Choroid plexus epithelial cell (primary cell): ENCODE measurements at regions not wholly inside any gene's neighbourhood (a gene's known extent, or its start where the extent isn't known, plus 50 kb on each side); places are given as distances from the start of the nearest gene placed in this dataset.
"Not testable (repeated sequence)": the region's sequence is repeated elsewhere in the genome, so short reads cannot be mapped to it uniquely, and the experiment has no call there.

Experiments used
- DNase-seq: peaks from one replicate; pipeline ENCODE4 v3.0.0-alpha.2; 2010; ENCODE audit warnings: low read depth
- H3K4me3 ChIP-seq: 2 replicates; pipeline ENCODE4 v1.5.1; 2011; ENCODE audit warnings: low read depth, mild to moderate bottlenecking, control low read depth, low read length, moderate library complexity
- TF ChIP-seq, protein P1 (sequence below): conservative IDR thresholded peaks from 2 replicates; pipeline ENCODE4 v1.5.1; 2011; ENCODE audit warnings: low read depth, mild to moderate bottlenecking, control low read depth, inconsistent platforms, low read length, moderate library complexity

DNA sequence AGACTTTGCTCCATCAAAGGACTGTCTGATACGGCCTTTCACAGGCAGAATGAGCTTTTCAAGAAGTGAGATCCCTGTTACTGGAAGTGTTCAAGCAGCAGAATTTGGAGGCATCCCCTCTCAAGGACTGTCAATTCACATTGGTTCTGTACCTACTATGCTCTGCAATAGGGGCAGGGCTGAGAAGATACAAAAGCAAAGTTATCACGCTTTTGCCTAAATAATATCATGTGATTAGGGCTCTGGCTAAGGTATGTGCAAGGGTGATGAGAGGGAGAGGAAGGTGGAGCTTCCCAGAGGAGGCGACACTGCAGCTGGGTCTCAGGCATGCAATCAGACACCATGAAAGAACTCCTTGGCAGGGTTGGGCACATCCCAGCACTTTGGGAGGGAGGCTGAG, 80.2 kb upstream of the PIM1 start:
- H3K4me3 ChIP-seq = no peak overlapping the region
- DNase-seq = no peak
- TF ChIP-seq, protein P1, sequence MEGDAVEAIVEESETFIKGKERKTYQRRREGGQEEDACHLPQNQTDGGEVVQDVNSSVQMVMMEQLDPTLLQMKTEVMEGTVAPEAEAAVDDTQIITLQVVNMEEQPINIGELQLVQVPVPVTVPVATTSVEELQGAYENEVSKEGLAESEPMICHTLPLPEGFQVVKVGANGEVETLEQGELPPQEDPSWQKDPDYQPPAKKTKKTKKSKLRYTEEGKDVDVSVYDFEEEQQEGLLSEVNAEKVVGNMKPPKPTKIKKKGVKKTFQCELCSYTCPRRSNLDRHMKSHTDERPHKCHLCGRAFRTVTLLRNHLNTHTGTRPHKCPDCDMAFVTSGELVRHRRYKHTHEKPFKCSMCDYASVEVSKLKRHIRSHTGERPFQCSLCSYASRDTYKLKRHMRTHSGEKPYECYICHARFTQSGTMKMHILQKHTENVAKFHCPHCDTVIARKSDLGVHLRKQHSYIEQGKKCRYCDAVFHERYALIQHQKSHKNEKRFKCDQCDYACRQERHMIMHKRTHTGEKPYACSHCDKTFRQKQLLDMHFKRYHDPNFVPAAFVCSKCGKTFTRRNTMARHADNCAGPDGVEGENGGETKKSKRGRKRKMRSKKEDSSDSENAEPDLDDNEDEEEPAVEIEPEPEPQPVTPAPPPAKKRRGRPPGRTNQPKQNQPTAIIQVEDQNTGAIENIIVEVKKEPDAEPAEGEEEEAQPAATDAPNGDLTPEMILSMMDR = no peak

DNA sequence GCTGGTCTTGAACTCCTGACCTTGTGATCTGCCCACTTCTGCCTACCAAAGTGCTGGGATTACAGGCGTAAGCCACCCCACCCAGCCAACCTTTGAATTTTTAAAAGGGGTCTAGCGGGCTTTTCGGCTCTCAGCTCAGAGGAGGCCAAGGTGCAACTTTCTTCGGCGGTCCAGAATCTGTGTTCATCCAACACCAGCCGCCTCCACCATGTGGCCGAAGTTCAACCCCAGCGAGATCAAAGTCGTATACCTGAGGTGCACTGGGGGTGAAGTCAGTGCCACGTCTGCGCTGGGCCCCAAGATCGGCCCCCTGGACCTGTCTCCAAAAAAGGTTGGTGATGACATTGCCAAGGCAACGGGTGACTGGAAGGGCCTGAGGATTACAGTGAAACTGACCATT, 78.8 kb upstream of the PIM1 start:
- H3K4me3 ChIP-seq, DNase-seq: not testable (repeated sequence)

DNA sequence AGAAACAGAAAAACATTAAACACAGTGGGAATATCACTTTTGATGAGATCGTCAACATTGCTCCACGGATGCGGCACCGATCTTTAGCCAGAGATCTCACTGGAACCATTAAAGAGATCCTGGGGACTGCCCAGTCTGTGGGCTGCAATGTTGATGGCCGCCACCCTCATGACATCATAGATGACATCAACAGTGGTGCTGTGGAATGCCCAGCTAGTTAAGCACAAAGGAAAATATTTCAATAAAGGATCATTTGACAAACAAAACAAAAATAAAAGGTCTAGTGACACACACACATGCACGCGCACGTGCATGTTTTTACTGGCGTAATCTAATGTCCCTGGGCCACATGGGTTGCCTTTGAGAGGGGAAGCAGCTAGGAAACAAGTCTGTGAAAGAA, 78.4 kb upstream of the PIM1 start:
- not testable (repeated sequence) for DNase-seq, H3K4me3 ChIP-seq

DNA sequence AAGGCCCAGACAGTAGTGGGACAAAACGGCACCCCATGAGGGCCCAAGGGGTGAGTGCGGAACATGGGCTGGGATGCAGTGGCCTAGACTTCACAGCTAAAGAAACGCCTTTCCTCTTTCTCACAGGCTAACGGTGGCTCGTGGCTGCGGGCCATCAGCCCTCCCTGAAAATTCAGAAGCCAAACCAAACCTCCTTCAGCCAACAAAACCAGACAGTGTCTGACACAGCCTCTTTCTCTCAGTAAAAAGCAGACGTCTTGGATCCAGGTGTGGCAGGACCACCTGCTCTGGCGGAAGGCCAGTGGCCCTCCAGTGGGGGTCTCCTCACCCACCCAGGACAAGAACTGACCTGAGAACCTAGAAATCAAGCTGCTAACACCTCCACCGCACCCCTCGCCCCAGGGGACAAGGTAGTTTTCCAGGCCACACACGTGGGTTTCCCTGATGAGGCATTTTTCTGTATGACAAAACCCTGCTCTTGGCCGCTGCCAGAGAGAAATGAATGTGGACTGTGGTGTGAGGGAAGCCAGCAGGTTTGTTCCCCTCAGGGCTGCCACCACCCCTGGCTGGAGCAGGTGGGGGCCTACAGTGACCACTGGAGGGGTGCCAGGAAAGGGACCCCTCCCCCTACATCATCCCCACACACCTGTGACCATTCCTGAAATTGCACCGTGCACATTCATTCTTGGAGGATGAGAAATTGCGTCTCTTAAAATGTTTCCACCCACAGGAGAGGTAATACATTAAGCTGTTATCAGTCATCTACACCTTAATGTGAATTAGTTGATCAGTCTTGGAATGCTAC, 76.8 kb upstream of the PIM1 start:
- no peak for DNase-seq

DNA sequence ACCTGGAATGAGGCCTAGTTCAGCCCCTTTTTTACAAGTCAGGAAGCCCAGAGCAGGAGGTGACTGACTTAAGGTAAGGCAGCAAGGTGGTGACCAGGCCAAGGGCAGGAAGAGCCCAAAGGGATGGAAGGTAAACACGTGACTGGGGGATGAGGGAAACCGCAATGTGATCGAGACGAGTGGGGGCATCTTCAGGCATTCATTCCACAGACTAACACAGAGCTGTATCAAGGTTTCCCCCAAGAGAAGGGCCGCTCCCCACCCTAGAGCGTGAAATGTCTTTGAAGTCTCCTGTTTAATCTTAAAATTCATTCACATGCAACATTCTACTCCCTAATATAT, 76.3 kb upstream of the PIM1 start:
- DNase-seq = no peak
- no peak overlapping the region for H3K4me3 ChIP-seq
- TF ChIP-seq, protein P1 = no peak

More for the DNA sequence above, 76.8 kb upstream of the PIM1 start:
- no peak overlapping the region for H3K4me3 ChIP-seq
- TF ChIP-seq, protein P1 = no peak

DNA sequence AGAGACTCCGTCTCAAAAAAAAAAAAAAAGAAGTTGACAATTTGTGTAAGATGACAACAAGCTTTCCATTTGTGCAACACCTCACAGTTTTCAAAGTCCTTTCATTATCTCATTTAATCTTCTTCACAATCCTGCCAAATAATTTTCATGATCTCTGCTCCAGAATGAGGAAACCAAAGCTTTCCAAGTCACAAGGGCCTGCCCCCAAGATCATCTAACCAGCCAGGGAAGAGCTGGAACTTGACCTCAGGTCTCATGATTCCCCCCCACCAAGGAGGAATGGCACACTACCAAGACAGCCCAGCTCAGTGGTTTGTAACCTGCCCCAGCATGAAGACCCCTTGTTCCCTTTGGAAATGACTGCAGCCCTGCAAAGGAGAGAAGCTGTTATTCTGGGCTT, 74.0 kb upstream of the PIM1 start:
- TF ChIP-seq, protein P1 = no peak
- no peak for DNase-seq
- no peak overlapping the region for H3K4me3 ChIP-seq

DNA sequence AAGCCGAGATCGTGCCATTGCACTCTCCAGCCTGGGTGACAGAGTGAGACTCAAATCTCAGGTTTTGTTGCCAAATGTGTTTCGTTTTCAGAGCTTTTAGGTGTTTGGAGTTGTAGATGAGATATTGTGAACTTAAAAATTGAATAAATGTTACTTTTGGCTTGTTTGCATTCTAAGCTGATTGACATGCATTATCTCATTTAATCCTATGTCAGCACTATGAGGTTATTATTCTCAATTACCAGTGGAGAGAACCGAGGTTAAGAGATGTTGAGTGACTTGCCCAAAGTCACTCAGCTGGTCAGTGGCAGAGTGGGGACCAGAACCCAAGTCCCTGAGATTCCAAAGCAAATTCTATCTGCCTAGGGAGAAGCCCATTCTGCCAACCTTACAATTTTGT, 72.6 kb upstream of the PIM1 start:
- no peak overlapping the region for H3K4me3 ChIP-seq
- DNase-seq = no peak
- TF ChIP-seq, protein P1 = no peak

DNA sequence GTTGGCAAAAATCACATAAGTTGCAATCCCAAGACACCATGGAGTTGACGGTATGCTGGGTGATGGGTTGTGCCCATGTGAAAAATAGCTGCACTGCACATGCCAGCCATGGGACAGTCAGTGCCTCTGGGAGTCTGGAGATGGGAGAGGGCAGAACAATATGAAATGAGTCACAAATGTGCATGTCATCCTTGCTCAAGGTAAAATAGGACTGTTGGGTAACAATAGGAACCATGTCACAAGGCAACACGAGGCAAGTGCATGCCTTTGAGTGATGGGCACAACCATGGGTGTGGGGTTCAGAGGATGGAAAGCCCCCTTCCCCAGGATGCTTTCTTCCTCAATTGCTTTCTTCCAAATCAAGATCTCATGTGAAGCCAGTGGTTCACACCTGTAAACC, 70.5 kb upstream of the PIM1 start:
- DNase-seq = no peak
- H3K4me3 ChIP-seq = no peak overlapping the region
- TF ChIP-seq, protein P1 = no peak
